HCT116 (cell line): ENCODE measurements at regions not wholly inside any gene's neighbourhood (a gene's known extent, or its start where the extent isn't known, plus 50 kb on each side); places are given as distances from the start of the nearest gene placed in this dataset.

ENCODE experiments used
- ATAC-seq: fragments of 200-7000 bp; cut with Tn5 transposase; 2 replicates; pipeline ENCODE4 v1.9.1; 2020; ENCODE audit warnings: mild to moderate bottlenecking, moderate library complexity
- BruUV-seq: library from RNA; stranded (reverse); fragments of 400-500 nt; replicated peaks from 2 replicates; lab custom pipeline; 2021; lab: Mats Ljungman, UMichigan
- CTCF ChIA-PET: fragments of 300-600 bp; sonication (Branson Sonifier 250); formaldehyde crosslinking; loops from one replicate; lab custom pipeline; 2021; ENCODE audit warnings: antibody characterized with exemption; lab: Charles Lee
- POLR2A ChIA-PET: fragments of 300-600, 350-600 bp; sonication (Branson Sonifier 250); formaldehyde crosslinking; loops from one replicate; lab custom pipeline; 2021; ENCODE audit warnings: antibody characterized with exemption; lab: Charles Lee
- RAD21 ChIA-PET, 2 experiments: fragments of 300-600 bp; sonication (Branson Sonifier 250); formaldehyde crosslinking; loops; one replicate each; lab custom pipeline; 2023; ENCODE audit warnings: low total read pairs in 2 of 2; ENCODE audit not compliant: uncharacterized antibody in 2 of 2, unreplicated experiment in 2 of 2, low non-redundant PET in 1 of 2; lab: Charles Lee
- DNase-seq: peaks from one replicate; pipeline ENCODE4 v3.0.0-alpha.2; 2010; ENCODE audit warnings: low read depth, low spot score
- H2AFZ ChIP-seq: fragments of 200-600 bp; shearing (Covaris generic), sonication (generic); 2 replicates; pipeline ENCODE4 v1.6.1; 2017; ENCODE audit warnings: low read depth, mixed run types, mixed read lengths, antibody characterized with exemption, low read length; ENCODE audit not compliant: poor library complexity, severe bottlenecking
- H3K27ac ChIP-seq: 2 replicates; pipeline ENCODE4 v1.5.1; 2012; ENCODE audit warnings: low read depth, low read length
- H3K27me3 ChIP-seq: fragments of 200-600 bp; sonication (generic); 2 replicates; pipeline ENCODE4 v1.6.1; 2016; ENCODE audit warnings: mixed run types, low read length, mixed read lengths; ENCODE audit not compliant: insufficient read depth
- H3K36me3 ChIP-seq, 2 experiments: fragments of 200-500 bp in 1 of 2; fragments of 200-600 bp in 1 of 2; sonication (Bioruptor generic) in 1 of 2; sonication (generic) in 1 of 2; 2 replicates each; pipeline versions ENCODE4 v1.5.1 to v1.6.1; 2014 to 2016; ENCODE audit warnings: low read length in 2 of 2, inconsistent platforms in 1 of 2, mixed read lengths in 1 of 2, mixed run types in 1 of 2; ENCODE audit not compliant: insufficient read depth in 2 of 2, control insufficient read depth in 1 of 2
- H3K4me1 ChIP-seq, 2 experiments: fragments of 200-600 bp in 1 of 2; sonication (generic) in 1 of 2; 2 replicates each; pipeline versions ENCODE4 v1.5.1 to v1.6.1; 2012 to 2017; ENCODE audit warnings: low read length in 2 of 2, inconsistent platforms in 1 of 2, mild to moderate bottlenecking in 1 of 2, mixed read lengths in 1 of 2, mixed run types in 1 of 2, moderate library complexity in 1 of 2; ENCODE audit not compliant: insufficient read depth in 2 of 2, control insufficient read depth in 1 of 2
- H3K4me2 ChIP-seq: fragments of 200-600 bp; sonication (generic); 2 replicates; pipeline ENCODE4 v1.6.1; 2017; ENCODE audit warnings: mixed run types, low read length, mixed read lengths
- H3K4me3 ChIP-seq, 2 experiments: fragments of 200-600 bp in 1 of 2; sonication (generic) in 1 of 2; replicated peaks in 1 of 2; 2 replicates each; pipeline ENCODE4 v1.5.1; 2011 to 2016; ENCODE audit warnings: low read length in 2 of 2, control low read depth in 1 of 2, low read depth in 1 of 2, mild to moderate bottlenecking in 1 of 2, mixed read lengths in 1 of 2, mixed run types in 1 of 2
- H3K79me2 ChIP-seq: fragments of 200-600 bp; sonication (generic); 2 replicates; pipeline ENCODE4 v1.6.1; 2017; ENCODE audit warnings: mild to moderate bottlenecking, mixed run types, low read length, moderate library complexity, mixed read lengths; ENCODE audit not compliant: insufficient read depth
- H3K9ac ChIP-seq: fragments of 200-600 bp; sonication (generic); 2 replicates; pipeline ENCODE4 v1.6.1; 2016; ENCODE audit warnings: low read length, mixed read lengths
- H3K9me2 ChIP-seq: fragments of 200-600 bp; sonication (generic), shearing (Covaris generic); 2 replicates; pipeline ENCODE4 v1.6.1; 2017; ENCODE audit warnings: mixed run types, mild to moderate bottlenecking, moderate library complexity; ENCODE audit not compliant: insufficient read depth
- H3K9me3 ChIP-seq, 2 experiments: fragments of 200-500 bp in 1 of 2; fragments of 200-600 bp in 1 of 2; sonication (Bioruptor generic) in 1 of 2; sonication (generic) in 1 of 2; 2 replicates each; pipeline ENCODE4 v1.6.1; 2014 to 2017; ENCODE audit warnings: low read length in 2 of 2, mixed read lengths in 2 of 2, inconsistent platforms in 1 of 2, low read depth in 1 of 2, mild to moderate bottlenecking in 1 of 2, mixed run types in 1 of 2, moderate library complexity in 1 of 2; ENCODE audit not compliant: control insufficient read depth in 1 of 2, insufficient read depth in 1 of 2
- H4K20me1 ChIP-seq: fragments of 200-600 bp; sonication (generic), shearing (Covaris generic); 2 replicates; pipeline ENCODE4 v1.6.1; 2017; ENCODE audit warnings: mixed run types, mild to moderate bottlenecking, moderate library complexity; ENCODE audit not compliant: insufficient read depth
- EGR1 ChIP-seq: IDR thresholded peaks from 2 replicates; pipeline ENCODE4 v1.6.1; 2012; ENCODE audit warnings: low read depth
- EZH2 ChIP-seq: fragments of 200-600 bp; sonication (generic); IDR thresholded peaks from 2 replicates; pipeline ENCODE4 v1.6.1; 2017; ENCODE audit warnings: antibody characterized with exemption, mixed run types
- POLR2A ChIP-seq: IDR thresholded peaks from 2 replicates; pipeline ENCODE4 v1.7.0; 2011; ENCODE audit warnings: borderline replicate concordance; ENCODE audit not compliant: insufficient read depth, insufficient read length; ENCODE audit errors: extremely low read depth
- POLR2AphosphoS5 ChIP-seq: IDR thresholded peaks from 2 replicates; pipeline ENCODE4 v1.6.1; 2011; ENCODE audit warnings: mild to moderate bottlenecking, low read depth, low read length, moderate library complexity
- RAD21 ChIP-seq: IDR thresholded peaks from 2 replicates; pipeline ENCODE4 v1.6.1; 2012; ENCODE audit warnings: low read depth, mild to moderate bottlenecking
- SIN3A ChIP-seq: IDR thresholded peaks from 2 replicates; pipeline ENCODE4 v1.6.1; 2012; ENCODE audit warnings: low read depth
- ZFX ChIP-seq: fragments of 450-650 bp; IDR thresholded peaks from 2 replicates; pipeline ENCODE4 v1.6.1; 2017
- intact Hi-C: fragments of 100-400 bp; cut with micrococcal nuclease; formaldehyde crosslinking; loops from 2 replicates; pipeline ENCODE4 v1.10.0; 2022
- TF ChIP-seq, protein P1 (sequence below): IDR thresholded peaks from 2 replicates; pipeline ENCODE4 v1.6.1; 2012

DNA sequence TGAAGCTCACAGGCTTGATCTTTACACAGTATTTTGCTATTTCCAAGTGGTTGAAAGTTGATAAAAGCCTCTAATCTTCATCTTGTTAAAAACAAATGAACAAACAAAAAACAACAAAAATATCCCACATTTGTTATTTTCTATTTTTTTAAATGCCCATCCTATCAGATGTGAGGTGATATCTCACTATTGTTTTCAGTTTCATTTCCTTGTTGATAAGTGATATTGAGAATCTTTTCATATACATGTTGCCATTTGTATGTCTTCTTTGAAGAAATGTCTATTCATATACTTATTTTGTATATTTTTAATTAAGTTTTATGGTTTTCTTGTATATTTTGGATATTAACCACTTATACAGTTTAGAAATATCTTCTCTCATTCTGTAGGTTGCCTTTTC is 175.8 kb downstream of the CALCRL start:
- Histone ChIP-seq H4K20me1 (no peaks in the 10 kb centered on the region), H3K4me2 (no peak overlapping the region), H3K9ac (no peak overlapping the region), H3K9me2 (no peaks in the 10 kb centered on the region), H3K27me3 (no peaks in the 10 kb centered on the region)
- no TSS peak for BruUV-seq
- TF ChIP-seq, protein P1, sequence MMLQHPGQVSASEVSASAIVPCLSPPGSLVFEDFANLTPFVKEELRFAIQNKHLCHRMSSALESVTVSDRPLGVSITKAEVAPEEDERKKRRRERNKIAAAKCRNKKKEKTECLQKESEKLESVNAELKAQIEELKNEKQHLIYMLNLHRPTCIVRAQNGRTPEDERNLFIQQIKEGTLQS, result no peak
- TF ChIP-seq EGR1, result no peak
- TF ChIP-seq, all 23 proteins: peak for 0
- POLR2A ChIA-PET, result no interaction called here
- H3K36me3 ChIP-seq, result no peaks in the 10 kb centered on the region
- no peak overlapping the region for H3K27ac ChIP-seq
- CTCF ChIA-PET, result no interaction called here
- H3K9me3 ChIP-seq, result no peaks in the 10 kb centered on the region
- DNase-seq (no peak), ATAC-seq (no peak)
- no peaks in the 10 kb centered on the region for H3K4me1 ChIP-seq
- H2AFZ ChIP-seq, result no peak overlapping the region
- RAD21 ChIA-PET, result no interaction called here
- intact Hi-C loops, result no loop called here
- H3K79me2 ChIP-seq, result no peaks in the 10 kb centered on the region
- no peak overlapping the region for H3K4me3 ChIP-seq

DNA sequence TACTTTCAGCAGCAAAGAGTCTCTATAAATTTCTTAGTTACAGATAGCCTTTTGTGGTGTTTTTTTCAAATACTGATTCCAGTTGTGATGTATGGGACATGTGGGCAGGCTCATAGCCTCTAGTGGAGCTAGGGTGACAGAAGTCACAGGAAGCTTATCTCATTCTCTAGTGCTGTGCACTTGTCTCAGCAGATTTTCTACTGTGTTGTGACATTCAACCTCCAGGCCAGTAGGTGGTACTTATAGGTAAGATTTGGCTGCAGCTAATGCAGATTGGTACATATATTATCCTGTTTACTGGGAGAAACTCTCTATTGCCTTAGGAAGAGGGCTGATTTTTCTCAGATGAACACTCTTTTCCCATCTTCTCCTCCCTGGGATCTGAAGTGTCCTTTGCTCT is 176.2 kb downstream of the CALCRL start:
- ATAC-seq, result peak; percentile 44; the same call in 1 of the 2 replicates
- no peaks in the 10 kb centered on the region for H3K79me2 ChIP-seq
- POLR2A ChIA-PET, result no interaction called here

DNA sequence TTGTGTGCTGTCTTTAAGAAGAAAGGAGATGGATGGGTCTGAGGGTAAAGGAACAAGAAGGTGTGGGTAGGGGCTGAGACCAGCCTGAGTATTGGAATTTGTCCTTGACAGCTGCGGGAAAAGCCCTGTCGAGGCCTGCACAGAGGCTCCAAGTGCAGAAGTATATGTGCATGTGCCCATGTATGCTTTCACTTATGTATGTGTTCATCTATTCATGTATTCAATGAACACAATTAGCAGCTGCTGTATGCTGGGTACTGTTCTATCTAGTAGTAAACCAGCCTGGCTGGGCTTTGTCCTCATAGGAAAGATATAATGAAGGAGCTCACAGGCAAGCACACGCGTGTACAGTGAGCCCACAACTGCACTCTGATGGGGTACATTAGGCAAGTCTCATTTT is 181.4 kb downstream of the CALCRL start:
- H3K9me3 ChIP-seq, result no peaks in the 10 kb centered on the region
- H3K27me3 ChIP-seq, result no peaks in the 10 kb centered on the region
- ATAC-seq, result no peak
- no peaks in the 10 kb centered on the region for H3K9me2 ChIP-seq
- intact Hi-C loops, result no loop called here
- no peaks in the 10 kb centered on the region for H4K20me1 ChIP-seq
- H3K36me3 ChIP-seq, result no peaks in the 10 kb centered on the region
- RAD21 ChIA-PET, result no interaction called here
- CTCF ChIA-PET, result no interaction called here
- H3K79me2 ChIP-seq, result no peaks in the 10 kb centered on the region
- BruUV-seq, result no TSS peak
- no peaks in the 10 kb centered on the region for H3K4me1 ChIP-seq
- no peak overlapping the region for H3K27ac ChIP-seq
- H3K9ac ChIP-seq, result no peak overlapping the region
- H3K4me2 ChIP-seq, result no peak overlapping the region
- H3K4me3 ChIP-seq, result no peak overlapping the region
- H2AFZ ChIP-seq, result no peak overlapping the region
- DNase-seq, result no peak
- POLR2A ChIA-PET, result no interaction called here
- TF ChIP-seq SIN3A, result no peak
- no peak for TF ChIP-seq EGR1
- TF ChIP-seq POLR2A, result no peak
- TF ChIP-seq ZFX, result no peak
- TF ChIP-seq EZH2, result no peak
- TF ChIP-seq RAD21, result no peak

More for the DNA sequence above, 176.2 kb downstream of the CALCRL start:
- H3K9ac ChIP-seq, result no peak overlapping the region
- H3K4me2 ChIP-seq, result no peak overlapping the region
- TF ChIP-seq RAD21, result no peak
- TF ChIP-seq POLR2AphosphoS5, result no peak
- H3K36me3 ChIP-seq, result no peaks in the 10 kb centered on the region
- no peak for DNase-seq
- no peak overlapping the region for H3K4me3 ChIP-seq
- H3K27me3 ChIP-seq, result no peaks in the 10 kb centered on the region
- no peaks in the 10 kb centered on the region for H3K9me2 ChIP-seq
- intact Hi-C loops, result no loop called here
- no peaks in the 10 kb centered on the region for H4K20me1 ChIP-seq
- no TSS peak for BruUV-seq
- ChIA-PET RAD21 (no interaction called here), CTCF (no interaction called here)
- H3K27ac ChIP-seq, result no peak overlapping the region
- H3K9me3 ChIP-seq, result no peaks in the 10 kb centered on the region
- H3K4me1 ChIP-seq, result no peaks in the 10 kb centered on the region
- H2AFZ ChIP-seq, result no peak overlapping the region
